GM23338 (cell line): ENCODE measurements at regions not wholly inside any gene's neighbourhood (a gene's known extent, or its start where the extent isn't known, plus 50 kb on each side); places are given as distances from the start of the nearest gene placed in this dataset.

Source experiments
- ATAC-seq: fragments of 200-7000 bp; cut with Tn5 transposase; 3 replicates; pipeline ENCODE4 v1.9.1; 2020
- DNase-seq: peaks from one replicate; pipeline ENCODE4 v3.0.0-alpha.2; 2015; ENCODE audit warnings: low spot score
- H2AFZ ChIP-seq: fragments of 200-600 bp; sonication (generic); 2 replicates; pipeline ENCODE4 v1.8.0; 2016; ENCODE audit warnings: antibody characterized with exemption, mild to moderate bottlenecking, moderate library complexity
- H3F3A ChIP-seq: fragments of 200-600 bp; sonication (generic); replicated peaks from 2 replicates; pipeline ENCODE4 v1.8.0; 2017; ENCODE audit warnings: antibody characterized with exemption, mixed run types, low read depth
- H3K27ac ChIP-seq: fragments of 200-600 bp; sonication (generic); 2 replicates; pipeline ENCODE4 v1.6.1; 2016; ENCODE audit warnings: low read depth
- H3K27me3 ChIP-seq: fragments of 200-600 bp; sonication (generic); 2 replicates; pipeline ENCODE4 v1.8.0; 2016; ENCODE audit warnings: mild to moderate bottlenecking, mixed run types, moderate library complexity; ENCODE audit not compliant: insufficient read depth
- H3K36me3 ChIP-seq: fragments of 200-600 bp; sonication (generic); 2 replicates; pipeline ENCODE4 v1.8.0; 2016; ENCODE audit warnings: mild to moderate bottlenecking; ENCODE audit not compliant: insufficient read depth
- H3K4me1 ChIP-seq: fragments of 200-600 bp; sonication (generic); 2 replicates; pipeline ENCODE4 v1.8.0; 2016; ENCODE audit warnings: mild to moderate bottlenecking, moderate library complexity; ENCODE audit not compliant: insufficient read depth
- H3K4me2 ChIP-seq: fragments of 200-600 bp; sonication (generic); 2 replicates; pipeline ENCODE4 v1.7.1; 2017; ENCODE audit warnings: mixed run types
- H3K4me3 ChIP-seq: fragments of 200-600 bp; sonication (generic); 2 replicates; pipeline ENCODE4 v1.6.1; 2016; ENCODE audit warnings: mixed run types
- H3K79me2 ChIP-seq: fragments of 200-600 bp; sonication (generic); replicated peaks from 2 replicates; pipeline ENCODE4 v1.8.0; 2017; ENCODE audit warnings: mild to moderate bottlenecking; ENCODE audit not compliant: insufficient read depth
- H3K9me2 ChIP-seq: fragments of 200-600 bp; sonication (generic); 2 replicates; pipeline ENCODE4 v1.8.0; 2017; ENCODE audit not compliant: insufficient read depth
- H4K20me1 ChIP-seq: fragments of 200-600 bp; sonication (generic); replicated peaks from 2 replicates; pipeline ENCODE4 v1.8.0; 2017; ENCODE audit warnings: mild to moderate bottlenecking; ENCODE audit not compliant: insufficient read depth
- H3K27ac Mint-ChIP-seq: 2 replicates; pipeline ENCODE4 v1.8.0; 2020; ENCODE audit warnings: inconsistent platforms, mild to moderate bottlenecking, moderate library complexity, mixed read lengths
- H3K27me3 Mint-ChIP-seq: 3 replicates; pipeline ENCODE4 v1.8.0; 2022; ENCODE audit warnings: low read depth, mild to moderate bottlenecking, moderate library complexity, mixed read lengths, inconsistent platforms; ENCODE audit not compliant: insufficient read depth, poor library complexity
- H3K36me3 Mint-ChIP-seq: 3 replicates; pipeline ENCODE4 v1.8.0; 2021; ENCODE audit warnings: low read depth, mild to moderate bottlenecking, inconsistent platforms, moderate library complexity, mixed read lengths
- H3K4me1 Mint-ChIP-seq: 3 replicates; pipeline ENCODE4 v1.8.0; 2020; ENCODE audit warnings: mild to moderate bottlenecking, inconsistent platforms, mixed read lengths
- H3K4me3 Mint-ChIP-seq: 3 replicates; pipeline ENCODE4 v1.8.0; 2021; ENCODE audit warnings: moderate library complexity, mild to moderate bottlenecking, inconsistent platforms, mixed read lengths
- H3K9me3 Mint-ChIP-seq: 3 replicates; pipeline ENCODE4 v1.8.0; 2020; ENCODE audit warnings: moderate library complexity, mild to moderate bottlenecking, inconsistent platforms, mixed read lengths
- EZH2phosphoT487 ChIP-seq: fragments of 200-600 bp; sonication (generic); IDR thresholded peaks from one replicate; pipeline ENCODE4 v1.8.1; 2018; ENCODE audit warnings: antibody characterized with exemption; ENCODE audit not compliant: unreplicated experiment
- JUNB ChIP-seq: IDR thresholded peaks from one replicate; pipeline ENCODE4 v1.6.1; 2016; ENCODE audit warnings: antibody characterized with exemption; ENCODE audit not compliant: unreplicated experiment
- NANOG ChIP-seq: IDR thresholded peaks from 2 replicates; pipeline ENCODE4 v1.6.1; 2016; ENCODE audit warnings: antibody characterized with exemption, borderline replicate concordance
- REST ChIP-seq: IDR thresholded peaks from one replicate; pipeline ENCODE4 v1.6.1; 2018; ENCODE audit warnings: antibody characterized with exemption; ENCODE audit not compliant: unreplicated experiment
- TF ChIP-seq, protein P1 (sequence below): IDR thresholded peaks from 2 replicates; pipeline ENCODE4 v1.6.1; 2016; ENCODE audit warnings: antibody characterized with exemption
- TF ChIP-seq, protein P2 (sequence below): fragments of 250-450 bp; sonication (Bioruptor Pico); IDR thresholded peaks from 2 replicates; pipeline ENCODE4 v1.5.0; 2020; ENCODE audit warnings: mild to moderate bottlenecking, moderate library complexity

DNA sequence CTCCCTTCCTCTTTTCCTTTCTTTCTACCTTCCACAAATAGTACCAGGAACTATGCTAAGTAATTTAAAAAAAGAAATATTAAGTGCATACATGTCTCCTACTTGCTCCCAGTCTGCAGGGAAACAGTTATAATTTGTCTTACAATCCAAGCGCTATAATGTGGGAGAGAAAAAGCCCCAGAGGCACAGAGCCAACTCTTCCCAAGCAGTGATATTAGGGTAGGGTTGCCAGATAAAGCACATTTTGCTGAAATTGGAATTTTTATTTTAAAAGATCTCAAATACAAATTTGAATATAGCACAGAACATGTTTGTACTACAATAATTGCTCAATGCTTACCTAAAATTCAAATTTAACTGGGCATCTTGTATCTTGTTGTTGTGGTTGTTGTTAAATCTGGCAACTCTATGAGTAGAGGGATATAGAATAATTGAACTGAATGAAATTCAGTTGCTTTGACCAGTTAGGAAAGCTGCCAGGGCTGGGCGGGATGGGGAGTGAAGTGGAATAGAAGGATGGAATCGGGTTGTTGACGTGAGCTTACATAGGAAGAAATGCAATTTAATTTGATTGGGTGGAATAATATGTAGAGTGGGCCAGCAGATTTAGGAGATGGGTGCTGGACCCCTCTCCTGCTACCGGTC lies 52.6 kb upstream of the USP3 start:
- Histone ChIP-seq H3K4me1 (peaks cover 21% of the 10 kb centered on the region), H3K79me2 (no peaks in the 10 kb centered on the region), H3K4me3 (no peak overlapping the region), H3K27ac (no peak overlapping the region), H2AFZ (no peak overlapping the region), H4K20me1 (no peaks in the 10 kb centered on the region), H3K4me2 (no peak overlapping the region), H3F3A (no peaks in the 10 kb centered on the region), H3K9me2 (no peaks in the 10 kb centered on the region), H3K27me3 (no peaks in the 10 kb centered on the region), H3K36me3 (no peaks in the 10 kb centered on the region)
- H3K9me3 Mint-ChIP-seq = no peaks in the 10 kb centered on the region
- peaks cover 21% of the 10 kb centered on the region for H3K4me1 Mint-ChIP-seq
- H3K4me3 Mint-ChIP-seq = no peak overlapping the region
- H3K27me3 Mint-ChIP-seq = peaks cover 5% of the 10 kb centered on the region
- DNase-seq = no peak
- ATAC-seq = no peak
- H3K36me3 Mint-ChIP-seq = no peaks in the 10 kb centered on the region
- H3K27ac Mint-ChIP-seq = no peak overlapping the region
- no peak for TF ChIP-seq REST
- TF ChIP-seq, protein P1, sequence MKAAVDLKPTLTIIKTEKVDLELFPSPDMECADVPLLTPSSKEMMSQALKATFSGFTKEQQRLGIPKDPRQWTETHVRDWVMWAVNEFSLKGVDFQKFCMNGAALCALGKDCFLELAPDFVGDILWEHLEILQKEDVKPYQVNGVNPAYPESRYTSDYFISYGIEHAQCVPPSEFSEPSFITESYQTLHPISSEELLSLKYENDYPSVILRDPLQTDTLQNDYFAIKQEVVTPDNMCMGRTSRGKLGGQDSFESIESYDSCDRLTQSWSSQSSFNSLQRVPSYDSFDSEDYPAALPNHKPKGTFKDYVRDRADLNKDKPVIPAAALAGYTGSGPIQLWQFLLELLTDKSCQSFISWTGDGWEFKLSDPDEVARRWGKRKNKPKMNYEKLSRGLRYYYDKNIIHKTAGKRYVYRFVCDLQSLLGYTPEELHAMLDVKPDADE = no peak
- TF ChIP-seq, protein P2, sequence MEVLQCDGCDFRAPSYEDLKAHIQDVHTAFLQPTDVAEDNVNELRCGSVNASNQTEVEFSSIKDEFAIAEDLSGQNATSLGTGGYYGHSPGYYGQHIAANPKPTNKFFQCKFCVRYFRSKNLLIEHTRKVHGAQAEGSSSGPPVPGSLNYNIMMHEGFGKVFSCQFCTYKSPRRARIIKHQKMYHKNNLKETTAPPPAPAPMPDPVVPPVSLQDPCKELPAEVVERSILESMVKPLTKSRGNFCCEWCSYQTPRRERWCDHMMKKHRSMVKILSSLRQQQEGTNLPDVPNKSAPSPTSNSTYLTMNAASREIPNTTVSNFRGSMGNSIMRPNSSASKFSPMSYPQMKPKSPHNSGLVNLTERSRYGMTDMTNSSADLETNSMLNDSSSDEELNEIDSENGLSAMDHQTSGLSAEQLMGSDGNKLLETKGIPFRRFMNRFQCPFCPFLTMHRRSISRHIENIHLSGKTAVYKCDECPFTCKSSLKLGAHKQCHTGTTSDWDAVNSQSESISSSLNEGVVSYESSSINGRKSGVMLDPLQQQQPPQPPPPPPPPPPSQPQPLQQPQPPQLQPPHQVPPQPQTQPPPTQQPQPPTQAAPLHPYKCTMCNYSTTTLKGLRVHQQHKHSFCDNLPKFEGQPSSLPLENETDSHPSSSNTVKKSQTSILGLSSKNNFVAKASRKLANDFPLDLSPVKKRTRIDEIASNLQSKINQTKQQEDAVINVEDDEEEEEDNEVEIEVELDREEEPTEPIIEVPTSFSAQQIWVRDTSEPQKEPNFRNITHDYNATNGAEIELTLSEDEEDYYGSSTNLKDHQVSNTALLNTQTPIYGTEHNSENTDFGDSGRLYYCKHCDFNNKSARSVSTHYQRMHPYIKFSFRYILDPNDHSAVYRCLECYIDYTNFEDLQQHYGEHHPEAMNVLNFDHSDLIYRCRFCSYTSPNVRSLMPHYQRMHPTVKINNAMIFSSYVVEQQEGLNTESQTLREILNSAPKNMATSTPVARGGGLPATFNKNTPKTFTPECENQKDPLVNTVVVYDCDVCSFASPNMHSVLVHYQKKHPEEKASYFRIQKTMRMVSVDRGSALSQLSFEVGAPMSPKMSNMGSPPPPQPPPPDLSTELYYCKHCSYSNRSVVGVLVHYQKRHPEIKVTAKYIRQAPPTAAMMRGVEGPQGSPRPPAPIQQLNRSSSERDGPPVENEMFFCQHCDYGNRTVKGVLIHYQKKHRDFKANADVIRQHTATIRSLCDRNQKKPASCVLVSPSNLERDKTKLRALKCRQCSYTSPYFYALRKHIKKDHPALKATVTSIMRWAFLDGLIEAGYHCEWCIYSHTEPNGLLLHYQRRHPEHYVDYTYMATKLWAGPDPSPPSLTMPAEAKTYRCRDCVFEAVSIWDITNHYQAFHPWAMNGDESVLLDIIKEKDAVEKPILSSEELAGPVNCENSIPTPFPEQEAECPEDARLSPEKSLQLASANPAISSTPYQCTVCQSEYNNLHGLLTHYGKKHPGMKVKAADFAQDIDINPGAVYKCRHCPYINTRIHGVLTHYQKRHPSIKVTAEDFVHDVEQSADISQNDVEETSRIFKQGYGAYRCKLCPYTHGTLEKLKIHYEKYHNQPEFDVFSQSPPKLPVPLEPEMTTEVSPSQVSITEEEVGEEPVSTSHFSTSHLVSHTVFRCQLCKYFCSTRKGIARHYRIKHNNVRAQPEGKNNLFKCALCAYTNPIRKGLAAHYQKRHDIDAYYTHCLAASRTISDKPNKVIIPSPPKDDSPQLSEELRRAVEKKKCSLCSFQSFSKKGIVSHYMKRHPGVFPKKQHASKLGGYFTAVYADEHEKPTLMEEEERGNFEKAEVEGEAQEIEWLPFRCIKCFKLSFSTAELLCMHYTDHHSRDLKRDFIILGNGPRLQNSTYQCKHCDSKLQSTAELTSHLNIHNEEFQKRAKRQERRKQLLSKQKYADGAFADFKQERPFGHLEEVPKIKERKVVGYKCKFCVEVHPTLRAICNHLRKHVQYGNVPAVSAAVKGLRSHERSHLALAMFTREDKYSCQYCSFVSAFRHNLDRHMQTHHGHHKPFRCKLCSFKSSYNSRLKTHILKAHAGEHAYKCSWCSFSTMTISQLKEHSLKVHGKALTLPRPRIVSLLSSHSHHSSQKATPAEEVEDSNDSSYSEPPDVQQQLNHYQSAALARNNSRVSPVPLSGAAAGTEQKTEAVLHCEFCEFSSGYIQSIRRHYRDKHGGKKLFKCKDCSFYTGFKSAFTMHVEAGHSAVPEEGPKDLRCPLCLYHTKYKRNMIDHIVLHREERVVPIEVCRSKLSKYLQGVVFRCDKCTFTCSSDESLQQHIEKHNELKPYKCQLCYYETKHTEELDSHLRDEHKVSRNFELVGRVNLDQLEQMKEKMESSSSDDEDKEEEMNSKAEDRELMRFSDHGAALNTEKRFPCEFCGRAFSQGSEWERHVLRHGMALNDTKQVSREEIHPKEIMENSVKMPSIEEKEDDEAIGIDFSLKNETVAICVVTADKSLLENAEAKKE (CRISPR knock-in tag) = no peak
- no peak for TF ChIP-seq NANOG
- no peak for TF ChIP-seq JUNB
- no peak for TF ChIP-seq EZH2phosphoT487
